GM12892 (cell line): ENCODE measurements at regions not wholly inside any gene's neighbourhood (a gene's known extent, or its start where the extent isn't known, plus 50 kb on each side); places are given as distances from the start of the nearest gene placed in this dataset.

Source experiments
- POLR2A ChIP-seq: IDR thresholded peaks from 2 replicates; pipeline ENCODE4 v1.6.1; 2011; ENCODE audit warnings: low read depth, low read length, control low read depth
- POLR2AphosphoS5 ChIP-seq: IDR thresholded peaks from 2 replicates; pipeline ENCODE4 v1.6.1; 2011; ENCODE audit warnings: low read depth, low read length, control low read depth

DNA sequence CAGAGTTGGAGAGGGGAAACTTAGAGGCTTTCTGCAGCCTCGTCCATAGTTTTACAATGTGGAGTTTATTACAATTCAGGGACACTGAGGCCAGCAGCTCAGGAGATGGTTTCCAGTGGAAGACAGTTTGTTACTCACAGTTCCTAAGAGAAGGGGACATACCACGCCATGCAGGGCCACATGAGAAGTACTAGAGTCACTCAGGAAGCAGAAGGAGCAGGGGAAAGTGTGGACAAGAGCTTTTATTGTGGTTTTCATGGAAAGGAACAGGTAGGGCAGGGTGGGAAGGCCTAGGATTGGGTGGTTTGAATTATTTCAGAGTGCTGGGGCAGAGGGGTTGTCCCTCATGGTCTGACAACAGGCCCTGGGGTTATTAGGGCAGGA, 292.1 kb upstream of the IGFBP3 start:
- TF ChIP-seq POLR2AphosphoS5 = no peak
- TF ChIP-seq POLR2A = no peak
